Stimulated activated CD8-positive, alpha-beta memory T cell treated with anti-CD3 and anti-CD28 coated beads, Interleukin-2, amount 100 ng/mL, for 1 hour (primary cell): ENCODE measurements at regions not wholly inside any gene's neighbourhood (a gene's known extent, or its start where the extent isn't known, plus 50 kb on each side); places are given as distances from the start of the nearest gene placed in this dataset.

ENCODE experiments used
- DNase-seq, 2 donors: peaks; one replicate each; pipeline ENCODE4 v3.0.0-alpha.2; 2020; ENCODE audit warnings: low read depth in 2 of 2

- no peak for DNase-seq
Observed at GRCh38 chr18:37702841-37703240, 137.2 kb upstream of the CELF4 start.

GRCh38 chr18:37701967-37702366, 136.4 kb upstream of the CELF4 start:
- DNase-seq = no peak

GRCh38 chr18:37698508-37699040, 133.0 kb upstream of the CELF4 start:
- no peak for DNase-seq

GRCh38 chr18:37694516-37694915, 128.9 kb upstream of the CELF4 start:
- DNase-seq = no peak

- DNase-seq = no peak
Observed at GRCh38 chr18:37691162-37691561, 125.6 kb upstream of the CELF4 start.

GRCh38 chr18:37689841-37690240, 124.2 kb upstream of the CELF4 start:
- DNase-seq = no peak

GRCh38 chr18:37684590-37684989, 119.0 kb upstream of the CELF4 start:
- DNase-seq = no peak

GRCh38 chr18:37684183-37684582, 118.6 kb upstream of the CELF4 start:
- no peak for DNase-seq

- DNase-seq = no peak
Observed at GRCh38 chr18:37680911-37681310, 115.3 kb upstream of the CELF4 start.

GRCh38 chr18:37676276-37676675, 110.7 kb upstream of the CELF4 start:
- no peak for DNase-seq

GRCh38 chr18:37675699-37676098, 110.1 kb upstream of the CELF4 start:
- no peak for DNase-seq

- no peak for DNase-seq
Observed at GRCh38 chr18:37674570-37674969, 109.0 kb upstream of the CELF4 start.

- no peak for DNase-seq
Observed at GRCh38 chr18:37673671-37674070, 108.1 kb upstream of the CELF4 start.

GRCh38 chr18:37672932-37673595, 107.5 kb upstream of the CELF4 start:
- no peak for DNase-seq

GRCh38 chr18:37672001-37672400, 106.4 kb upstream of the CELF4 start:
- DNase-seq = no peak

- no peak for DNase-seq
Observed at GRCh38 chr18:37671530-37671929, 105.9 kb upstream of the CELF4 start.

GRCh38 chr18:37671119-37671518, 105.5 kb upstream of the CELF4 start:
- DNase-seq = no peak

GRCh38 chr18:37669991-37670534, 104.5 kb upstream of the CELF4 start:
- no peak for DNase-seq

GRCh38 chr18:37668971-37669747, 103.6 kb upstream of the CELF4 start:
- no peak for DNase-seq

GRCh38 chr18:37667836-37668235, 102.2 kb upstream of the CELF4 start:
- no peak for DNase-seq

GRCh38 chr18:37666991-37667390, 101.4 kb upstream of the CELF4 start:
- no peak for DNase-seq

GRCh38 chr18:37666451-37666850, 100.9 kb upstream of the CELF4 start:
- no peak for DNase-seq

GRCh38 chr18:37665346-37665745, 99.7 kb upstream of the CELF4 start:
- DNase-seq = no peak
